ENCODE measurements at regions not wholly inside any gene's neighbourhood (a gene's known extent, or its start where the extent isn't known, plus 50 kb on each side); places are given as distances from the start of the nearest gene placed in this dataset.

DNA sequence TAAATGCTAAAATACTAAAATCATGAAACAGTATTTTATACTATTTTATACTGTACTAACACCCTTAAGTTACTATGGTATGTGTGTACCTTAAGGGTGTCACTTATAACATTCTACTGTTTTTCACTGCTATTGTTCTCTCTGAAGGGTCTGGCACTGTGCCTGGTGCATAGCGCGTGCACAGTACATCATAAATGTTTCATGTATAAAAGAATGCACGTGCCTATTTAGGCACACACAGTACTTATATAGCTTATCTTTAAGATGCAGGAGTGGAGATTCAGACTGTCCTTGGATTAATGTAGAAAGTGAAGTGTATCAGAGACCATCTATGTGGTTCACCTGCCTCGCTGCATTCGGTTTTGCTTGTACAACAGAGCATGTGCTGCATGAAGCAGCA, 64.0 kb upstream of the SGK1 start:
- TF ChIP-seq, protein P1, sequence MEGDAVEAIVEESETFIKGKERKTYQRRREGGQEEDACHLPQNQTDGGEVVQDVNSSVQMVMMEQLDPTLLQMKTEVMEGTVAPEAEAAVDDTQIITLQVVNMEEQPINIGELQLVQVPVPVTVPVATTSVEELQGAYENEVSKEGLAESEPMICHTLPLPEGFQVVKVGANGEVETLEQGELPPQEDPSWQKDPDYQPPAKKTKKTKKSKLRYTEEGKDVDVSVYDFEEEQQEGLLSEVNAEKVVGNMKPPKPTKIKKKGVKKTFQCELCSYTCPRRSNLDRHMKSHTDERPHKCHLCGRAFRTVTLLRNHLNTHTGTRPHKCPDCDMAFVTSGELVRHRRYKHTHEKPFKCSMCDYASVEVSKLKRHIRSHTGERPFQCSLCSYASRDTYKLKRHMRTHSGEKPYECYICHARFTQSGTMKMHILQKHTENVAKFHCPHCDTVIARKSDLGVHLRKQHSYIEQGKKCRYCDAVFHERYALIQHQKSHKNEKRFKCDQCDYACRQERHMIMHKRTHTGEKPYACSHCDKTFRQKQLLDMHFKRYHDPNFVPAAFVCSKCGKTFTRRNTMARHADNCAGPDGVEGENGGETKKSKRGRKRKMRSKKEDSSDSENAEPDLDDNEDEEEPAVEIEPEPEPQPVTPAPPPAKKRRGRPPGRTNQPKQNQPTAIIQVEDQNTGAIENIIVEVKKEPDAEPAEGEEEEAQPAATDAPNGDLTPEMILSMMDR (IDR thresholded peaks at IDR 0.05): no peak
- TF ChIP-seq EP300 (IDR thresholded peaks at IDR 0.05): no peak

Measured in esophagus muscularis mucosa (tissue), 3 donors.